HepG2 (cell line): ENCODE measurements at regions not wholly inside any gene's neighbourhood (a gene's known extent, or its start where the extent isn't known, plus 50 kb on each side); places are given as distances from the start of the nearest gene placed in this dataset.

Experiments used
- FOXP1 ChIP-seq, 2 experiments: fragments of 450-650 bp in 1 of 2; IDR thresholded peaks; 2 replicates each; pipeline ENCODE4 v1.6.1; 2017 to 2018; ENCODE audit warnings: antibody characterized with exemption in 1 of 2
- GTF3A ChIP-seq: sonication (generic); formaldehyde crosslinking; conservative IDR thresholded peaks from 2 replicates; pipeline ENCODE4 v1.4.0; 2020; ENCODE audit warnings: mild to moderate bottlenecking, missing genetic modification reagents
- PTBP1 ChIP-seq: fragments of 200-400 bp; formaldehyde crosslinking; IDR thresholded peaks from 2 replicates; pipeline ENCODE4 v1.6.1; 2018; ENCODE audit warnings: low read length, low read depth; ENCODE audit not compliant: poor library complexity, severe bottlenecking
- SOX5 ChIP-seq: IDR thresholded peaks from 2 replicates; pipeline ENCODE4 v1.6.1; 2016; ENCODE audit warnings: borderline replicate concordance
- TF ChIP-seq, protein P1 (sequence below): sonication (generic); formaldehyde crosslinking; IDR thresholded peaks from 2 replicates; pipeline ENCODE4 v1.9.0; 2021; ENCODE audit warnings: mild to moderate bottlenecking, missing genetic modification reagents
- TF ChIP-seq, protein P2 (sequence below): sonication (generic); formaldehyde crosslinking; conservative IDR thresholded peaks from 2 replicates; pipeline ENCODE4 v1.8.0; 2022; ENCODE audit warnings: low read depth, missing genetic modification reagents
- TF ChIP-seq, protein P3 (sequence below): sonication (generic); formaldehyde crosslinking; IDR thresholded peaks from 2 replicates; pipeline ENCODE4 v1.4.0; 2020; ENCODE audit warnings: missing genetic modification reagents, mild to moderate bottlenecking, borderline replicate concordance
- TF ChIP-seq, protein P4 (sequence below): sonication (generic); formaldehyde crosslinking; IDR thresholded peaks from 2 replicates; pipeline ENCODE4 v1.4.0; 2020; ENCODE audit warnings: missing genetic modification reagents
- TF ChIP-seq, protein P5 (sequence below): IDR thresholded peaks from 2 replicates; pipeline ENCODE4 v1.6.1; 2016; ENCODE audit warnings: mild to moderate bottlenecking
- TF ChIP-seq, protein P6 (sequence below): sonication (generic); formaldehyde crosslinking; IDR thresholded peaks from 2 replicates; pipeline ENCODE4 v1.4.0; 2020; ENCODE audit warnings: mild to moderate bottlenecking, missing genetic modification reagents
- TF ChIP-seq, protein P7 (sequence below): sonication (generic); formaldehyde crosslinking; IDR thresholded peaks from 2 replicates; pipeline ENCODE4 v1.5.0; 2020; ENCODE audit warnings: missing genetic modification reagents

DNA sequence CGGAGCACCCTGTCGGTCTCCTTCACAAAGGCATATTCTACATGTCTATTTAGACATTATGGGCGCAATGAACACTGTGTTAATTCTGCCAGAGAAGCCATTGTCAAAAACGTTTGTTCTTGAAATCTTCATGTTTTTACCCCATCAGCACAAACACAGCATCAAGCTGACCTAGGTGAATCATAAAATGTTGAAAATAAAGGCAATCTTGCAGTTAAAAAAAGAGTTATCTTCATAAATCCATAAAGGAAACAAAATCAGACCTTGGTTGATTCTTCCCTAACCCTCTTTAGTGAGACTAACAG is 154.9 kb downstream of the DIO2 start (continued):
- TF ChIP-seq, protein P1, sequence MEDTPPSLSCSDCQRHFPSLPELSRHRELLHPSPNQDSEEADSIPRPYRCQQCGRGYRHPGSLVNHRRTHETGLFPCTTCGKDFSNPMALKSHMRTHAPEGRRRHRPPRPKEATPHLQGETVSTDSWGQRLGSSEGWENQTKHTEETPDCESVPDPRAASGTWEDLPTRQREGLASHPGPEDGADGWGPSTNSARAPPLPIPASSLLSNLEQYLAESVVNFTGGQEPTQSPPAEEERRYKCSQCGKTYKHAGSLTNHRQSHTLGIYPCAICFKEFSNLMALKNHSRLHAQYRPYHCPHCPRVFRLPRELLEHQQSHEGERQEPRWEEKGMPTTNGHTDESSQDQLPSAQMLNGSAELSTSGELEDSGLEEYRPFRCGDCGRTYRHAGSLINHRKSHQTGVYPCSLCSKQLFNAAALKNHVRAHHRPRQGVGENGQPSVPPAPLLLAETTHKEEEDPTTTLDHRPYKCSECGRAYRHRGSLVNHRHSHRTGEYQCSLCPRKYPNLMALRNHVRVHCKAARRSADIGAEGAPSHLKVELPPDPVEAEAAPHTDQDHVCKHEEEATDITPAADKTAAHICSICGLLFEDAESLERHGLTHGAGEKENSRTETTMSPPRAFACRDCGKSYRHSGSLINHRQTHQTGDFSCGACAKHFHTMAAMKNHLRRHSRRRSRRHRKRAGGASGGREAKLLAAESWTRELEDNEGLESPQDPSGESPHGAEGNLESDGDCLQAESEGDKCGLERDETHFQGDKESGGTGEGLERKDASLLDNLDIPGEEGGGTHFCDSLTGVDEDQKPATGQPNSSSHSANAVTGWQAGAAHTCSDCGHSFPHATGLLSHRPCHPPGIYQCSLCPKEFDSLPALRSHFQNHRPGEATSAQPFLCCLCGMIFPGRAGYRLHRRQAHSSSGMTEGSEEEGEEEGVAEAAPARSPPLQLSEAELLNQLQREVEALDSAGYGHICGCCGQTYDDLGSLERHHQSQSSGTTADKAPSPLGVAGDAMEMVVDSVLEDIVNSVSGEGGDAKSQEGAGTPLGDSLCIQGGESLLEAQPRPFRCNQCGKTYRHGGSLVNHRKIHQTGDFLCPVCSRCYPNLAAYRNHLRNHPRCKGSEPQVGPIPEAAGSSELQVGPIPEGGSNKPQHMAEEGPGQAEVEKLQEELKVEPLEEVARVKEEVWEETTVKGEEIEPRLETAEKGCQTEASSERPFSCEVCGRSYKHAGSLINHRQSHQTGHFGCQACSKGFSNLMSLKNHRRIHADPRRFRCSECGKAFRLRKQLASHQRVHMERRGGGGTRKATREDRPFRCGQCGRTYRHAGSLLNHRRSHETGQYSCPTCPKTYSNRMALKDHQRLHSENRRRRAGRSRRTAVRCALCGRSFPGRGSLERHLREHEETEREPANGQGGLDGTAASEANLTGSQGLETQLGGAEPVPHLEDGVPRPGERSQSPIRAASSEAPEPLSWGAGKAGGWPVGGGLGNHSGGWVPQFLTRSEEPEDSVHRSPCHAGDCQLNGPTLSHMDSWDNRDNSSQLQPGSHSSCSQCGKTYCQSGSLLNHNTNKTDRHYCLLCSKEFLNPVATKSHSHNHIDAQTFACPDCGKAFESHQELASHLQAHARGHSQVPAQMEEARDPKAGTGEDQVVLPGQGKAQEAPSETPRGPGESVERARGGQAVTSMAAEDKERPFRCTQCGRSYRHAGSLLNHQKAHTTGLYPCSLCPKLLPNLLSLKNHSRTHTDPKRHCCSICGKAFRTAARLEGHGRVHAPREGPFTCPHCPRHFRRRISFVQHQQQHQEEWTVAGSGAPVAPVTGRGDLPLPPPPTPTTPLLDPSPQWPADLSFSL, result no peak
- TF ChIP-seq, protein P2, sequence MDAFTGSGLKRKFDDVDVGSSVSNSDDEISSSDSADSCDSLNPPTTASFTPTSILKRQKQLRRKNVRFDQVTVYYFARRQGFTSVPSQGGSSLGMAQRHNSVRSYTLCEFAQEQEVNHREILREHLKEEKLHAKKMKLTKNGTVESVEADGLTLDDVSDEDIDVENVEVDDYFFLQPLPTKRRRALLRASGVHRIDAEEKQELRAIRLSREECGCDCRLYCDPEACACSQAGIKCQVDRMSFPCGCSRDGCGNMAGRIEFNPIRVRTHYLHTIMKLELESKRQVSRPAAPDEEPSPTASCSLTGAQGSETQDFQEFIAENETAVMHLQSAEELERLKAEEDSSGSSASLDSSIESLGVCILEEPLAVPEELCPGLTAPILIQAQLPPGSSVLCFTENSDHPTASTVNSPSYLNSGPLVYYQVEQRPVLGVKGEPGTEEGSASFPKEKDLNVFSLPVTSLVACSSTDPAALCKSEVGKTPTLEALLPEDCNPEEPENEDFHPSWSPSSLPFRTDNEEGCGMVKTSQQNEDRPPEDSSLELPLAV (CRISPR knock-in tag), result no peak
- TF ChIP-seq, protein P3, sequence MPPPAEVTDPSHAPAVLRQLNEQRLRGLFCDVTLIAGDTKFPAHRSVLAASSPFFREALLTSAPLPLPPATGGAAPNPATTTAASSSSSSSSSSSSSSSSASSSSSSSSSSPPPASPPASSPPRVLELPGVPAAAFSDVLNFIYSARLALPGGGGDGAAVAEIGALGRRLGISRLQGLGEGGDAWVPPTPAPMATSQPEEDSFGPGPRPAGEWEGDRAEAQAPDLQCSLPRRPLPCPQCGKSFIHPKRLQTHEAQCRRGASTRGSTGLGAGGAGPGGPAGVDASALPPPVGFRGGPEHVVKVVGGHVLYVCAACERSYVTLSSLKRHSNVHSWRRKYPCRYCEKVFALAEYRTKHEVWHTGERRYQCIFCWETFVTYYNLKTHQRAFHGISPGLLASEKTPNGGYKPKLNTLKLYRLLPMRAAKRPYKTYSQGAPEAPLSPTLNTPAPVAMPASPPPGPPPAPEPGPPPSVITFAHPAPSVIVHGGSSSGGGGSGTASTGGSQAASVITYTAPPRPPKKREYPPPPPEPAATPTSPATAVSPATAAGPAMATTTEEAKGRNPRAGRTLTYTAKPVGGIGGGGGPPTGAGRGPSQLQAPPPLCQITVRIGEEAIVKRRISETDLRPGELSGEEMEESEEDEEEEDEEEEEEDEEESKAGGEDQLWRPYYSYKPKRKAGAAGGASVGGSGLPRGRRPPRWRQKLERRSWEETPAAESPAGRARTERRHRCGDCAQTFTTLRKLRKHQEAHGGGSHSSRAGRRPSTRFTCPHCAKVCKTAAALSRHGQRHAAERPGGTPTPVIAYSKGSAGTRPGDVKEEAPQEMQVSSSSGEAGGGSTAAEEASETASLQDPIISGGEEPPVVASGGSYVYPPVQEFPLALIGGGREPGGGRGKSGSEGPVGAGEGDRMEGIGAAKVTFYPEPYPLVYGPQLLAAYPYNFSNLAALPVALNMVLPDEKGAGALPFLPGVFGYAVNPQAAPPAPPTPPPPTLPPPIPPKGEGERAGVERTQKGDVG (CRISPR knock-in tag), result no peak
- TF ChIP-seq GTF3A (CRISPR knock-in tag) (no peak), PTBP1 (no peak), SOX5 (CRISPR knock-in tag) (no peak), FOXP1 (IDR thresholded peaks at IDR 0.05) (no peak), FOXP1 (CRISPR knock-in tag; IDR thresholded peaks at IDR 0.05) (no peak)
- TF ChIP-seq, protein P4, sequence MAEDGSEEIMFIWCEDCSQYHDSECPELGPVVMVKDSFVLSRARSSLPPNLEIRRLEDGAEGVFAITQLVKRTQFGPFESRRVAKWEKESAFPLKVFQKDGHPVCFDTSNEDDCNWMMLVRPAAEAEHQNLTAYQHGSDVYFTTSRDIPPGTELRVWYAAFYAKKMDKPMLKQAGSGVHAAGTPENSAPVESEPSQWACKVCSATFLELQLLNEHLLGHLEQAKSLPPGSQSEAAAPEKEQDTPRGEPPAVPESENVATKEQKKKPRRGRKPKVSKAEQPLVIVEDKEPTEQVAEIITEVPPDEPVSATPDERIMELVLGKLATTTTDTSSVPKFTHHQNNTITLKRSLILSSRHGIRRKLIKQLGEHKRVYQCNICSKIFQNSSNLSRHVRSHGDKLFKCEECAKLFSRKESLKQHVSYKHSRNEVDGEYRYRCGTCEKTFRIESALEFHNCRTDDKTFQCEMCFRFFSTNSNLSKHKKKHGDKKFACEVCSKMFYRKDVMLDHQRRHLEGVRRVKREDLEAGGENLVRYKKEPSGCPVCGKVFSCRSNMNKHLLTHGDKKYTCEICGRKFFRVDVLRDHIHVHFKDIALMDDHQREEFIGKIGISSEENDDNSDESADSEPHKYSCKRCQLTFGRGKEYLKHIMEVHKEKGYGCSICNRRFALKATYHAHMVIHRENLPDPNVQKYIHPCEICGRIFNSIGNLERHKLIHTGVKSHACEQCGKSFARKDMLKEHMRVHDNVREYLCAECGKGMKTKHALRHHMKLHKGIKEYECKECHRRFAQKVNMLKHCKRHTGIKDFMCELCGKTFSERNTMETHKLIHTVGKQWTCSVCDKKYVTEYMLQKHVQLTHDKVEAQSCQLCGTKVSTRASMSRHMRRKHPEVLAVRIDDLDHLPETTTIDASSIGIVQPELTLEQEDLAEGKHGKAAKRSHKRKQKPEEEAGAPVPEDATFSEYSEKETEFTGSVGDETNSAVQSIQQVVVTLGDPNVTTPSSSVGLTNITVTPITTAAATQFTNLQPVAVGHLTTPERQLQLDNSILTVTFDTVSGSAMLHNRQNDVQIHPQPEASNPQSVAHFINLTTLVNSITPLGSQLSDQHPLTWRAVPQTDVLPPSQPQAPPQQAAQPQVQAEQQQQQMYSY, result no peak
- TF ChIP-seq, protein P5, sequence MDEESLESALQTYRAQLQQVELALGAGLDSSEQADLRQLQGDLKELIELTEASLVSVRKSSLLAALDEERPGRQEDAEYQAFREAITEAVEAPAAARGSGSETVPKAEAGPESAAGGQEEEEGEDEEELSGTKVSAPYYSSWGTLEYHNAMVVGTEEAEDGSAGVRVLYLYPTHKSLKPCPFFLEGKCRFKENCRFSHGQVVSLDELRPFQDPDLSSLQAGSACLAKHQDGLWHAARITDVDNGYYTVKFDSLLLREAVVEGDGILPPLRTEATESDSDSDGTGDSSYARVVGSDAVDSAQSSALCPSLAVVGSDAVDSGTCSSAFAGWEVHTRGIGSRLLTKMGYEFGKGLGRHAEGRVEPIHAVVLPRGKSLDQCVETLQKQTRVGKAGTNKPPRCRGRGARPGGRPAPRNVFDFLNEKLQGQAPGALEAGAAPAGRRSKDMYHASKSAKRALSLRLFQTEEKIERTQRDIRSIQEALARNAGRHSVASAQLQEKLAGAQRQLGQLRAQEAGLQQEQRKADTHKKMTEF (CRISPR knock-in tag), result no peak
- TF ChIP-seq, protein P6, sequence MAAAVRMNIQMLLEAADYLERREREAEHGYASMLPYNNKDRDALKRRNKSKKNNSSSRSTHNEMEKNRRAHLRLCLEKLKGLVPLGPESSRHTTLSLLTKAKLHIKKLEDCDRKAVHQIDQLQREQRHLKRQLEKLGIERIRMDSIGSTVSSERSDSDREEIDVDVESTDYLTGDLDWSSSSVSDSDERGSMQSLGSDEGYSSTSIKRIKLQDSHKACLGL, result no peak
- TF ChIP-seq, protein P7, sequence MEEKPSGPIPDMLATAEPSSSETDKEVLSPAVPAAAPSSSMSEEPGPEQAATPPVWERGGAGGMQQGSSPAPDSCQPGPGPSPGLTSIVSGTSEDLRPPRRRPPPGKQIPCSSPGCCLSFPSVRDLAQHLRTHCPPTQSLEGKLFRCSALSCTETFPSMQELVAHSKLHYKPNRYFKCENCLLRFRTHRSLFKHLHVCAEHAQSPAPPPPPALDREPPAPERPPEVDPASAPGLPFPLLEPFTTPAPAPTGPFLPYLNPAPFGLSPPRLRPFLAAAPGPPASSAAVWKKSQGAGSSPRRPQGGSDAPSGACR (CRISPR knock-in tag), result no peak
- TF ChIP-seq, all 625 proteins: peak for 0
